ENCODE measurements at regions not wholly inside any gene's neighbourhood (a gene's known extent, or its start where the extent isn't known, plus 50 kb on each side); places are given as distances from the start of the nearest gene placed in this dataset.

DNA sequence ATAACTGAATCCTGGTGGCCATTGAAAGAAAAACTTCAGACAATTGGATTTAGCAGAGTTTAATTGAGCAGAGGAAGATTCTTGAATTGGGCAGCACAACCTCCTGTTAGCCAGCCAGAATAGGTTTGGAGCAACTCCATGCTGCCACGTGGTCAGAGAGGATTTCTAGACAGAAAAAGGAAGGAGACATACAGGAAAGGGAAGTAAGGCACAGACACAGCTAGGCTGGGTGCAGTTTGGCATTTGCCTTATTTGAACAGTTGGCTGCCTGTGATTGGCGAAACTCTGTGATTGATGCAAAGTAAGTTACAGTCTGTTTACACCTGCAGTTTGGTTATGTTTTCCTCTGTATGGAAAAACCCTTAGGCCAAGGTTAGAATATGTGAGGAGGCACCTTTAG, 85.8 kb upstream of the SPATA13 start:
- DNase-seq (ENCODE audit: low read depth in 4 of 4, low spot score in 2 of 4): no peak

- no peak for DNase-seq (ENCODE audit: low read depth in 4 of 4, low spot score in 2 of 4)
Observed at GRCh38 chr13:24075137-24075975, 85.2 kb upstream of the SPATA13 start.

DNA sequence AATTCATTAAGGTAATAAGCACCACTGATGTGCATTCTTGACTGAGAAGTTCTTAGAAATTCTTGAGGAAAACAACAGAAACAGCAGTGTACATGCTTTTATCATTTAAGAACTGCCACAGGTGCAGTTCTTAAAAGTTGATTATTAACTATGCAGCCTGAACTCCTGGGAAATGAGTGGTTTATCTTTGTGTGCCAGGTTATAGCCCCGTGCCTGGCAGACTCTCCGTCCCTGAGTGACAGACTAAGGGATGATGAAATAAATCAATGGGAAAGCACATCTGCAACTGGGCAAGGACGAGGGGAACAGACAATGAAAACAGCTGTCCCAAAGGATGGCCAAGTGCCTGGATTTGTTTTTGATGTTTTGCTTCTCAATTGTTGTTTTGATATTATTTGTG, 84.4 kb upstream of the SPATA13 start:
- no peak for DNase-seq (ENCODE audit: low read depth in 4 of 4, low spot score in 2 of 4)

GRCh38 chr13:24076636-24077035, 83.9 kb upstream of the SPATA13 start:
- no peak for DNase-seq (ENCODE audit: low read depth in 4 of 4, low spot score in 2 of 4)

GRCh38 chr13:24080134-24080533, 80.4 kb upstream of the SPATA13 start:
- DNase-seq (ENCODE audit: low read depth in 4 of 4, low spot score in 2 of 4): no peak

DNA sequence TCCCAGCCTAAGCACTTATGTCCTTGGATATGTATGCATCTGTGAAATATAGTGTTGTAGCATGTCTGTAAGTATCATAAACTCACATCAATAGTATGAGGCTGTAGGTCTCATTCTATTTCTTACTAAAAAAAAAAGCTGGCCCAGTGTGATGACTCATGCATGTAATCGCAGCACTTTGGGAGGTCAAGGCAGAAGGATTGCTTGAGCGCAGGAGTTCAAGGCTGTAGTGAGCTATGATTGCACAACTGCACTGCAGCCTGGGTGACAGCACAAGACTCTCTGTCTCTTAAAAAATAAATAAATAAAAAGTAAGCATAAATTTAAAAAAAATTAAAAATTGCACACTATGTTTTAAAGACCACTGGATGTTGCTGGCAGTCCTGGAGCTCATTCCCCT, 79.1 kb upstream of the SPATA13 start:
- DNase-seq (ENCODE audit: low read depth in 4 of 4, low spot score in 2 of 4): no peak

- no peak for DNase-seq (ENCODE audit: low read depth in 4 of 4, low spot score in 2 of 4)
Observed at GRCh38 chr13:24083141-24083540, 77.4 kb upstream of the SPATA13 start.

- peak in 1 of 4 donors; percentile 67 for DNase-seq (ENCODE audit: low read depth in 4 of 4, low spot score in 2 of 4)
Observed at GRCh38 chr13:24083722-24084421, 76.6 kb upstream of the SPATA13 start.

GRCh38 chr13:24085662-24086061, 74.9 kb upstream of the SPATA13 start:
- DNase-seq (ENCODE audit: low read depth in 4 of 4, low spot score in 2 of 4): no peak

DNA sequence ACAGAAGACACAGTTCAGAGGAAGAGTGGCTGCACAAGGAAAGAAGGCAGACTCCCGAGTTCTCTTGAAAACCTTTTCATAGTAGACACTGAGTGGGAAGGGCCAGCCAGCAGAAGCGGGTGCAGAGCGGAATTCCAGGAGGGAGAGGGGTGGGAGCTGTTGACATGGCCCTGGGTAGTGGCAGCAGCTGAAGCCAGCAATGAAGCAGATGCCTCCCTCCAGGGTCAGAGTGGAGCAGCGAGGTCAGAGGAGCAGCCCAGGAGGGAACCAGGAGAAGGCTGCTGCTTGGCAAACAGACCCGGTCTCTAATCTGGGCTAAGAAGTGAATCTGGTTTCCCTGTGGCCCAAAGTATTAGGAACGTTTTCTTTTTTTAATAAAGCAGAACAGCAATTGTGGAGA, 73.9 kb upstream of the SPATA13 start:
- no peak for DNase-seq (ENCODE audit: low read depth in 4 of 4, low spot score in 2 of 4)

GRCh38 chr13:24087605-24088225, 72.8 kb upstream of the SPATA13 start:
- DNase-seq (ENCODE audit: low read depth in 4 of 4, low spot score in 2 of 4): no peak

DNA sequence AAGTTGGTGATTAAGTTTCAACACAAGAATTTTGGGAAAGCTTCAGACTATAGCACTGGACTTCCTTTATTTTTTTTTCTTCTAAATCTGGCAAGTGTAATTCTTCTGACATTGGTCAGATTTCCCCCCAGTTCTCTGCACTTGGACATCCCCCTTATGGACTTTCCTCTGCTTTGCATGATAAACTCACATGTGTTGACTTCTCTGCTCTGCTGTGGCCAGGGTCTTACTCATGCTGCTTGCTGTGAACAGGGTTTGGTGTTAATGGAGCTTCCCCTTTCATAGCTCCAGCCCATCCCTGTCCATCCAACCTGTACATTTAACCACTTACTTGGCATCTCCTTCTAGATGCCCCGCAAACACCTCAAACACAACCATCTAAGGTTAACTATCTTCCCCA, 70.5 kb upstream of the SPATA13 start:
- DNase-seq (ENCODE audit: low read depth in 4 of 4, low spot score in 2 of 4): no peak

- no peak for DNase-seq (ENCODE audit: low read depth in 4 of 4, low spot score in 2 of 4)
Observed at GRCh38 chr13:24091080-24091479, 69.4 kb upstream of the SPATA13 start.

DNA sequence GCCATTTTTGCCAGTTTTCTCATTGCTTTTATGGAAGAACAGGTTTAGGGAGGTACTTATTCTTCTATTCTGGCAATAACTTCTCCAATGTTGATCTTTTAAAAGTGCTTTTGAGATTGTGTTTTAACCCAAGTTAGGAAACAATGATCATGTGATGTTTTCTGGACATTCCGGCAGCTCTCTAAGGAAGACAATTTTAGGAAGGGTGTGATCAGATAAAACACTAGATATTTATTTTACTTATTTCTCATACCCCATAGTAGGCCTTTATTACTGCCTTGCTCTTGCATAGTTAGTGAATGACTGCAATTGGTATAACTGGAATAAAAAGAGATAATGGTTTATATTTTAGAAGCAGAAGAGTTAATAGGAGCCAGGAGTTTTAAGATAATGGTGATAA, 68.4 kb upstream of the SPATA13 start:
- no peak for DNase-seq (ENCODE audit: low read depth in 4 of 4, low spot score in 2 of 4)

DNA sequence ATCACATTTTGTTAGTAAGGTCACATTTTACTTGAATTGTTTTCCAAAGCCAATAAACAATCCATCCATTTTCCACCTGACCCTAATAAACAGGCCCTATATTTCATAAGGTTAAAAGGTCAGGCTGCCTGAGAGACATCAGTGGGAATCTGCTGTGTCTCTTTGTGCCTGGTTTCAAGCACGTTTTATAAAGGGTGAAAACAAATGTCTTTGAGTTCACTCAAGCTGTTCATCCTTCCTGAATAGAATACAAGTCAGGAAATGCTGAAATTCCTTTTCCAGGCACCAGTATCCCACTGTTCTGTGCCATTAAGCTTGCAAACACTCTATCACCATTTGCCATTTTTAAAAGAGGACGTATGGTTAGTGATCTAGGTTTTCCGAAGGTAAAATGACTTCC, 67.5 kb upstream of the SPATA13 start:
- DNase-seq (ENCODE audit: low read depth in 4 of 4, low spot score in 2 of 4): no peak

DNA sequence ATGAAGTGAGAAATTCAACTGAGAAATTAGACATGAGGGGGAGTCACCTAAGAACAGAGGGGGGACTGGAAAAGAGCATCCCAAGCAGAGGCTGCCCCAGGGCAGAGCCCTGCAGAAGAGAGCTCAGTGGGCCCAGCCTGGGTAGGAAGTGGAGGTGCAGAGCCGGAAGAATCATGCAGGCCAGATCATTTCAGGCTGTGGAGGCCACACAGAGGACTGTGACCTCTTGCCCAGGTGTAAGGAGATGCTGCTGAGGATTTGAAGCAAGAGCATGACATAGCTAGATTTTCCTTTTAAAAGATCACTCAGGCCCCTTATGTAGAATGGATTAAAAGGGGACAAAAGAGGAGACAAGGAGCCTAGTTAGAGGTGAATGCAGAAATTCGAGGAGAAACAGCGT, 63.9 kb upstream of the SPATA13 start:
- DNase-seq (ENCODE audit: low read depth in 4 of 4, low spot score in 2 of 4): no peak

DNA sequence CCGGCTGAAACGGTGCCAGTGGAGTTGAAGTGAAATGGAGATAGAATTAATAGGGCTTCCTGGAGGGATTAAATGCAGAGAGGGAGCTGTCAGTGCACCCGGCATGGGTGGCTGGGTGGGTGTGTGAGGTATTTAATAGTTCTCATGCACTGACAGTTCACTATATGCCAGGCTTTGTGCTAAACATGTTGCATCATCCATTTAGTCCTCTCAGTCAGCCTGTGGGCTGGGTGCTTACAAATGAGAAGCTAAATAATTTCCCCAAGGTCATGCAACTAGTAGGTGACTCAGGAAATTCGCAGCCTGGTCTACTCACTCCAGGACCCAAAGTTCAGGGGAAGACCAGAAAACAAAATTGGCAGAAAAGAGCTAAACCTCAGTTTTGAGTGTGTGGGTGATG, 63.5 kb upstream of the SPATA13 start:
- no peak for DNase-seq (ENCODE audit: low read depth in 4 of 4, low spot score in 2 of 4)

DNA sequence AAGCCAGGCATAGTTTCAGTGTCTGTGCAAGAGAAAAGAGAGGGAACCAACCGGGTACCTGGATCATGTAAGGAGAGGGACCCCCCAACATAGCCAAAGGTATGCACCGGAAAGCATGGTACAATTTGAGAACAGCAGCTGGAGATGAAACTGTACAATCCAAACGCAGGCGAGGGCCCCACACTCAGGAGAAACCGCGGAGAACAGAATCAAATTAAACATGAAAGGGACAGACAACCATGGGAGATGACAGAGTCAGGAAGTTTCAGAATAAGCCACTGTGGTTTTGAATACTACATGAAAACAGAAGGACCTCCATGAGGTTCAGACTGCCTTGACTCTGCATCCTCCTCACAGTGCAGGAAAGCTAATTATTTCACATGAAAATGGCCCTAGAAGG, 62.9 kb upstream of the SPATA13 start:
- no peak for DNase-seq (ENCODE audit: low read depth in 4 of 4, low spot score in 2 of 4)

- DNase-seq (ENCODE audit: low read depth in 4 of 4, low spot score in 2 of 4): no peak
Observed at GRCh38 chr13:24099490-24099889, 61.0 kb upstream of the SPATA13 start.

GRCh38 chr13:24100188-24100587, 60.3 kb upstream of the SPATA13 start:
- DNase-seq (ENCODE audit: low read depth in 4 of 4, low spot score in 2 of 4): no peak

DNA sequence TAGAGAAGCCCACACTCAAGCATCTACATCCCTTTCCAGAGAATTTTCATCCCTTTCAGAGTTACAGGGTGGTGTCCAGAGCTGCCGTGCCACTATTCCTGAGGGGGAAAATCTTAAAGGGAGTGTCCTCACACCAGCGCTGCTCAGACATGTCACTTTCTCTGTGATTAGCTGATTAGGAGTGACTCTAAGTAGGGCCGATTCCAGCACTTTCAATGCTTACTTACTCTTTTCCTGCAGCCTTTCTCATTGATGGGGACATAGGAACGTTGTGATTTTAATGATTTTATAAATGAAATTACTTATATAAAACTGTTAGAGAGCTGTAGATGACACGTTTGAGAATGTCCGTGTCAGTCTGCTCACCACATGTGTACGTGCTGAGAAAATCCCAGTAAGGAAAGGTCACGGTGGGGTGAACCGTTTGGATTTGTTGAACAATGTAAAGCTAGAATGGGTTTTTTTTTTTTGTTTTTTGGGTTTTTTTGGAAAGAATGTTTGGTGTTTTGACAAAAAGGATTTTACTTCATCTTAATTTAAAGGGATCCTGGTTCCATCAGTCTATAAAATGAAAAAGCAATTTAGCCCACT, 56.6 kb upstream of the SPATA13 start:
- DNase-seq (ENCODE audit: low read depth in 4 of 4, low spot score in 2 of 4): no peak
